ENCODE measurements at regions not wholly inside any gene's neighbourhood (a gene's known extent, or its start where the extent isn't known, plus 50 kb on each side); places are given as distances from the start of the nearest gene placed in this dataset.

DNA sequence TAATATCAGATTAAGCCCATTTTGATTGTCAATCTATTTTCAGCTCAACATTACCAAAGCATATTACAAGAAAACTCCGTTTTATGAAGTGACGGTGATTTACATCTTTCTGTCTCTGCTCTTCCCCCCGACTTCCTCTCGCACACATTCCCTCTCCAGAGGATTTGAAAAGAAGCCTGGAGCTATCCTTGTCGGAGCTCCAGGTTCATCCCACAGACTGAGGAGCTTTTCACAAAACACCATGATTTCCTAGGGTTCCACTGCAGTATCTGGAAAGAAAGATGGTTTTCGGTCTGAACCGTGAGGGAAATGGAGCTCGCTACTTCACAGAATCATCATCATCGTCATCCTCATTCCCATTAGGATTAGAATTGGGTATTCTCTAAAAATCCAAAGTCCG lies 655.5 kb upstream of the MGMT start:
- TF ChIP-seq, protein P1, sequence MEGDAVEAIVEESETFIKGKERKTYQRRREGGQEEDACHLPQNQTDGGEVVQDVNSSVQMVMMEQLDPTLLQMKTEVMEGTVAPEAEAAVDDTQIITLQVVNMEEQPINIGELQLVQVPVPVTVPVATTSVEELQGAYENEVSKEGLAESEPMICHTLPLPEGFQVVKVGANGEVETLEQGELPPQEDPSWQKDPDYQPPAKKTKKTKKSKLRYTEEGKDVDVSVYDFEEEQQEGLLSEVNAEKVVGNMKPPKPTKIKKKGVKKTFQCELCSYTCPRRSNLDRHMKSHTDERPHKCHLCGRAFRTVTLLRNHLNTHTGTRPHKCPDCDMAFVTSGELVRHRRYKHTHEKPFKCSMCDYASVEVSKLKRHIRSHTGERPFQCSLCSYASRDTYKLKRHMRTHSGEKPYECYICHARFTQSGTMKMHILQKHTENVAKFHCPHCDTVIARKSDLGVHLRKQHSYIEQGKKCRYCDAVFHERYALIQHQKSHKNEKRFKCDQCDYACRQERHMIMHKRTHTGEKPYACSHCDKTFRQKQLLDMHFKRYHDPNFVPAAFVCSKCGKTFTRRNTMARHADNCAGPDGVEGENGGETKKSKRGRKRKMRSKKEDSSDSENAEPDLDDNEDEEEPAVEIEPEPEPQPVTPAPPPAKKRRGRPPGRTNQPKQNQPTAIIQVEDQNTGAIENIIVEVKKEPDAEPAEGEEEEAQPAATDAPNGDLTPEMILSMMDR (IDR thresholded peaks at IDR 0.05; ENCODE audit: low read depth, low read length, poor library complexity, severe bottlenecking), result no peak
- no peak for TF ChIP-seq EZH2phosphoT487 (IDR thresholded peaks at IDR 0.05; ENCODE audit: borderline replicate concordance, low read length)
- no peaks in the 10 kb centered on the region for H3K9me3 ChIP-seq (ENCODE audit: control insufficient read depth, insufficient read depth, low read length)

GRCh38 chr10:128812000-128812399 lies 655.0 kb upstream of the MGMT start:
- H3K4me1 ChIP-seq (ENCODE audit: control insufficient read depth, low read length), result no peaks in the 10 kb centered on the region
- no peak overlapping the region for H3K4me2 ChIP-seq (ENCODE audit: low read length)
- no peaks in the 10 kb centered on the region for H3K9me3 ChIP-seq (ENCODE audit: control insufficient read depth, insufficient read depth, low read length)
- no peaks in the 10 kb centered on the region for H3K79me2 ChIP-seq (ENCODE audit: control insufficient read depth, low read length)
- no peak overlapping the region for H3K27ac ChIP-seq (ENCODE audit: low read depth, low read length)
- TF ChIP-seq, protein P1 (IDR thresholded peaks at IDR 0.05; ENCODE audit: low read depth, low read length, poor library complexity, severe bottlenecking), result no peak
- TF ChIP-seq EZH2phosphoT487 (IDR thresholded peaks at IDR 0.05; ENCODE audit: borderline replicate concordance, low read length), result no peak
- H3K9me2 ChIP-seq (replicated peaks; ENCODE audit: control insufficient read depth, low read length), result no peaks in the 10 kb centered on the region
- H3K36me3 ChIP-seq (ENCODE audit: control insufficient read depth, low read length), result no peaks in the 10 kb centered on the region
- no peaks in the 10 kb centered on the region for H3F3A ChIP-seq (ENCODE audit: control insufficient read depth, insufficient read depth)
- H4K20me1 ChIP-seq (ENCODE audit: control insufficient read depth, insufficient read depth, low read depth, low read length), result no peaks in the 10 kb centered on the region
- no peaks in the 10 kb centered on the region for H3K27me3 ChIP-seq (ENCODE audit: control insufficient read depth, low read length)
- no peak overlapping the region for H3K4me3 ChIP-seq (ENCODE audit: low read length)

More for the DNA sequence above, 655.5 kb upstream of the MGMT start:
- Histone ChIP-seq H3F3A (ENCODE audit: control insufficient read depth, insufficient read depth) (no peaks in the 10 kb centered on the region), H3K36me3 (ENCODE audit: control insufficient read depth, low read length) (no peaks in the 10 kb centered on the region), H3K27ac (ENCODE audit: low read depth, low read length) (no peak overlapping the region), H4K20me1 (ENCODE audit: control insufficient read depth, insufficient read depth, low read depth, low read length) (no peaks in the 10 kb centered on the region), H3K79me2 (ENCODE audit: control insufficient read depth, low read length) (no peaks in the 10 kb centered on the region), H3K27me3 (ENCODE audit: control insufficient read depth, low read length) (no peaks in the 10 kb centered on the region), H3K4me3 (ENCODE audit: low read length) (no peak overlapping the region), H3K4me1 (ENCODE audit: control insufficient read depth, low read length) (no peaks in the 10 kb centered on the region), H3K9me2 (replicated peaks; ENCODE audit: control insufficient read depth, low read length) (no peaks in the 10 kb centered on the region), H3K4me2 (ENCODE audit: low read length) (no peak overlapping the region)

DNA sequence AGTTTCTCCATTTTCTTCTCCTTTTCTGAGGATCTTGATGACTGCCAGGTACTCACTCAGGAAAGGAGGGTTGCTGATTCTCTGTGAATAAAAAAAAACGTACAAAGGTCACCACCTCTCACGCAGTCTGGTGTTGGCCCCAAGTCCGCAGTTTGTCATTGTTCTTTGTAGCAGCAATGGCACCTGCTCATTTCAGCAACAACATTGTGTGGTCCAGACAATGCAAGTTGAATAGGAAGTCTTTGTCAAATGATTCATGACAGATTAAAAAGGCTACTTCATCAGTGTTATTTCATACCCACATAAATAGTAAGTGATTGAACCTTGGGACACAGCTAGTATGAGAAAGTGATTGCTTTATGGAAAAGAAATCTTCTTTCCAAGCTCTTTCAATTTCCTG lies 653.5 kb upstream of the MGMT start:
- no peaks in the 10 kb centered on the region for H3K27me3 ChIP-seq (ENCODE audit: control insufficient read depth, low read length)
- H3K9me3 ChIP-seq (ENCODE audit: control insufficient read depth, insufficient read depth, low read length), result no peaks in the 10 kb centered on the region
- no peak overlapping the region for H3K4me2 ChIP-seq (ENCODE audit: low read length)
- H3K79me2 ChIP-seq (ENCODE audit: control insufficient read depth, low read length), result no peaks in the 10 kb centered on the region
- H3K27ac ChIP-seq (ENCODE audit: low read depth, low read length), result no peak overlapping the region
- H3F3A ChIP-seq (ENCODE audit: control insufficient read depth, insufficient read depth), result no peaks in the 10 kb centered on the region
- H4K20me1 ChIP-seq (ENCODE audit: control insufficient read depth, insufficient read depth, low read depth, low read length), result no peaks in the 10 kb centered on the region
- H3K4me3 ChIP-seq (ENCODE audit: low read length), result no peak overlapping the region
- no peaks in the 10 kb centered on the region for H3K36me3 ChIP-seq (ENCODE audit: control insufficient read depth, low read length)
- H3K4me1 ChIP-seq (ENCODE audit: control insufficient read depth, low read length), result no peaks in the 10 kb centered on the region
- TF ChIP-seq, protein P1 (IDR thresholded peaks at IDR 0.05; ENCODE audit: low read depth, low read length, poor library complexity, severe bottlenecking), result no peak
- TF ChIP-seq EZH2phosphoT487 (IDR thresholded peaks at IDR 0.05; ENCODE audit: borderline replicate concordance, low read length), result no peak
- H3K9me2 ChIP-seq (replicated peaks; ENCODE audit: control insufficient read depth, low read length), result no peaks in the 10 kb centered on the region

DNA sequence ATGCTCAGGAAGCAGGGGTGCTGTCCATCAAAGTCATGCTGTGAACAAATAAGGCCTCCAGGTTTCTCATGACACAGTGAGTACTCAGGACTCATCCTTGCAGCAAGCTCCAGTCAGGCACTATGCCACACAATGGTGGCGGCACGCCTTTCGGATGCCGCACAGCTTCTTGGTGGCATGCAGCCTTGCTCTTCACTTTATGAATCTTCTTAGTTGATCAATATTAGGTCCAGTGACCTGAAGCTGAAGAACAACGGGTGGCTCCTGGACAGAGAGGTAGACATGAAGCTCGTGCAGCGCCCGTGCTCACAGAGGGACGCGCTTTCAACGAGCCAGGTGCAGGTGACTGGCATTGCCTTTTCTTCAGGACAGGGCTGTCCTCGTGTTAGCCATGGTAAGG lies 653.0 kb upstream of the MGMT start:
- Histone ChIP-seq H3K79me2 (ENCODE audit: control insufficient read depth, low read length) (no peaks in the 10 kb centered on the region), H3K36me3 (ENCODE audit: control insufficient read depth, low read length) (no peaks in the 10 kb centered on the region)

More for the DNA sequence above, 653.0 kb upstream of the MGMT start:
- no peak for TF ChIP-seq EZH2phosphoT487 (IDR thresholded peaks at IDR 0.05; ENCODE audit: borderline replicate concordance, low read length)
- TF ChIP-seq, protein P1 (IDR thresholded peaks at IDR 0.05; ENCODE audit: low read depth, low read length, poor library complexity, severe bottlenecking), result no peak
- Histone ChIP-seq H3K4me3 (ENCODE audit: low read length) (no peak overlapping the region), H3K27ac (ENCODE audit: low read depth, low read length) (no peak overlapping the region), H3K9me3 (ENCODE audit: control insufficient read depth, insufficient read depth, low read length) (no peaks in the 10 kb centered on the region), H3K27me3 (ENCODE audit: control insufficient read depth, low read length) (no peaks in the 10 kb centered on the region), H3K9me2 (replicated peaks; ENCODE audit: control insufficient read depth, low read length) (no peaks in the 10 kb centered on the region), H4K20me1 (ENCODE audit: control insufficient read depth, insufficient read depth, low read depth, low read length) (no peaks in the 10 kb centered on the region), H3F3A (ENCODE audit: control insufficient read depth, insufficient read depth) (no peaks in the 10 kb centered on the region), H3K4me1 (ENCODE audit: control insufficient read depth, low read length) (no peaks in the 10 kb centered on the region), H3K4me2 (ENCODE audit: low read length) (no peak overlapping the region)

All from DOHH2 (cell line).